Tibial nerve (tissue), 4 donors: ENCODE measurements at regions not wholly inside any gene's neighbourhood (a gene's known extent, or its start where the extent isn't known, plus 50 kb on each side); places are given as distances from the start of the nearest gene placed in this dataset.

Experiments
- DNase-seq, 2 donors: peaks; one replicate each; pipeline ENCODE4 v3.0.0-alpha.2; 2019; ENCODE audit warnings: low spot score in 2 of 2
- H3K27ac ChIP-seq, 4 donors: fragments of 200-600 bp; sonication (generic) in 3 of 4; one replicate each; pipeline ENCODE4 v1.5.1; 2017 to 2019; ENCODE audit warnings: mild to moderate bottlenecking in 1 of 4
- H3K27me3 ChIP-seq, 2 donors: fragments of 200-600 bp; sonication (generic) in 1 of 2; one replicate each; pipeline versions ENCODE4 v1.5.1 to v1.6.0; 2017 to 2019
- H3K36me3 ChIP-seq, 3 donors: fragments of 200-600 bp; sonication (generic); one replicate each; pipeline ENCODE4 v1.5.1; 2018 to 2019
- H3K4me1 ChIP-seq, 4 donors: fragments of 200-600 bp; sonication (generic) in 3 of 4; one replicate each; pipeline ENCODE4 v1.5.1; 2017 to 2019
- H3K4me3 ChIP-seq, 4 donors: fragments of 200-600 bp; sonication (generic) in 3 of 4; one replicate each; pipeline ENCODE4 v1.5.1; 2017 to 2019; ENCODE audit warnings: mild to moderate bottlenecking in 1 of 4, moderate library complexity in 1 of 4
- H3K9me3 ChIP-seq, 4 donors: fragments of 200-600 bp; sonication (generic) in 3 of 4; one replicate each; pipeline ENCODE4 v1.5.1; 2017 to 2019
- CTCF ChIP-seq, 5 experiments: fragments of 200-600 bp in 3 of 5; fragments of 450-650 bp in 2 of 5; sonication (generic) in 3 of 5; IDR thresholded peaks; one replicate each; pipeline ENCODE4 v1.5.1; 2016 to 2019; ENCODE audit warnings: antibody characterized with exemption in 5 of 5, mild to moderate bottlenecking in 3 of 5, moderate library complexity in 2 of 5
- EP300 ChIP-seq, 2 donors: sonication (generic); formaldehyde crosslinking; IDR thresholded peaks; one replicate each; pipeline ENCODE4 v1.6.1; 2017; ENCODE audit warnings: antibody characterized with exemption in 2 of 2, mild to moderate bottlenecking in 1 of 2
- POLR2A ChIP-seq, 2 donors: fragments of 450-650 bp; IDR thresholded peaks; one replicate each; pipeline ENCODE4 v1.6.1; 2017; ENCODE audit warnings: antibody characterized with exemption in 2 of 2, mild to moderate bottlenecking in 2 of 2, moderate library complexity in 2 of 2
- WGBS, 2 donors: methylation state at CpG; one replicate each; pipeline ENCODE4 v1.1.5; 2018; 5-methylcytosine and 5-hydroxymethylcytosine counted together

DNA sequence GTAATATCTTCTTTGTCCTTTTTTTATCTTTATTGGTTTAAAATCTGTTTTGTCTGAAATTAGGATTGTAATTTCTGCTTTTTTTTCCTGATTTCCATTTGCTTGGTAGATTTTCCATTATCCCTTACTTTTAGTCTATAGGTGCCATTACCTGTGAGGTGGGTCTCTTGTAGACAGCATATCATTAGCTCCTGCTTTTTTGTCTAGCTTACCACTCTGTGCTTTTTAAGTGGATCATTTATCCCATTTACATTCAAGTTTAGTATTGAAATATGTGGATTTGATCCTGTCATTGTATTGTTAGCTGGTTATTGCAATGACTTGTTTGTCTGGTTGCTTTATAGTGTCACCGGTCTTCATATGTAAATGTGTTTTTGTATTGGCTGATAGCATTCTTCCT, 958.6 kb upstream of the SLIT2 start:
- WGBS, 2 donors = 54 to 100% methylated on average over 1 of the region's 1 CpG
- H3K4me1 ChIP-seq = no peaks in the 10 kb centered on the region
- no peak overlapping the region for H3K4me3 ChIP-seq
- peaks cover 0 to 27% (median 7%) of the 10 kb centered on the region in 4 donors for H3K9me3 ChIP-seq
- TF ChIP-seq EP300 (IDR thresholded peaks at IDR 0.05) = no peak
- TF ChIP-seq POLR2A (IDR thresholded peaks at IDR 0.05) = no peak
- TF ChIP-seq CTCF (IDR thresholded peaks at IDR 0.05) = no peak
- DNase-seq = no peak
- H3K36me3 ChIP-seq = no peaks in the 10 kb centered on the region
- no peak overlapping the region for H3K27ac ChIP-seq
- no peaks in the 10 kb centered on the region for H3K27me3 ChIP-seq

- peaks cover 0 to 11% (median 0%) of the 10 kb centered on the region in 4 donors for H3K9me3 ChIP-seq
- H3K36me3 ChIP-seq = no peaks in the 10 kb centered on the region
- DNase-seq = no peak
- H3K27ac ChIP-seq = no peak overlapping the region
- H3K4me1 ChIP-seq = no peaks in the 10 kb centered on the region
- no peak for TF ChIP-seq CTCF (IDR thresholded peaks at IDR 0.05)
- TF ChIP-seq EP300 (IDR thresholded peaks at IDR 0.05) = no peak
- TF ChIP-seq POLR2A (IDR thresholded peaks at IDR 0.05) = no peak
- H3K27me3 ChIP-seq = no peaks in the 10 kb centered on the region
- WGBS, 2 donors = 91 to 96% methylated on average over 1 of the region's 1 CpG
- no peak overlapping the region for H3K4me3 ChIP-seq
Measured at GRCh38 chr4:19286924-19287323, 964.8 kb upstream of the SLIT2 start.

- Histone ChIP-seq H3K9me3 (peaks cover 0 to 19% (median 0%) of the 10 kb centered on the region in 4 donors), H3K27ac (no peak overlapping the region), H3K36me3 (no peaks in the 10 kb centered on the region), H3K4me3 (no peak overlapping the region), H3K27me3 (no peaks in the 10 kb centered on the region), H3K4me1 (no peaks in the 10 kb centered on the region)
- TF ChIP-seq CTCF (IDR thresholded peaks at IDR 0.05) (no peak), EP300 (IDR thresholded peaks at IDR 0.05) (no peak), POLR2A (IDR thresholded peaks at IDR 0.05) (no peak)
- no peak for DNase-seq
- 64 to 71% methylated on average over 3 of the region's 3 CpGs for WGBS, 2 donors
Measured at GRCh38 chr4:19285146-19285545, 966.6 kb upstream of the SLIT2 start.

DNA sequence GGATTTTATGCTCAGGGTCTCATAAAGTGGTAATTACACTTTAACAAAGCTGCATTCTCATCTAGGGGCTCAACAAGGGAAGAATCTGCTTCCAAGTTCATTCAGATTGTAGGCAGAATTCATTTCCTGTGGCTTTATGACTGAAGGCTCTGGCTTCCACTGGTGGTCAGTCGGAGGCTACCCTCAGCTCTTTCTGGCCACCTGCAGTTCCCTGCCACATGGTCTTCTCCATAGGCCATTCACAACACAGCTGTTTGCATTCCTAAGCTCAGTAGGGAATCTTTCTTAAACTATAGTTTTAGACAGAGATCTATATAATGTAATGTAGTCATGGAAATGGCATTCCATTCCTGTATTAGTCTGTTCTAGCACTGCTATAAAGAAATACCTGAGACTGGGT, 973.0 kb upstream of the SLIT2 start:
- Histone ChIP-seq H3K4me1 (no peaks in the 10 kb centered on the region), H3K4me3 (no peak overlapping the region), H3K27ac (no peak overlapping the region), H3K36me3 (no peaks in the 10 kb centered on the region), H3K27me3 (no peaks in the 10 kb centered on the region), H3K9me3 (peaks cover 0 to 19% (median 0%) of the 10 kb centered on the region in 4 donors)
- DNase-seq = no peak
- TF ChIP-seq EP300 (IDR thresholded peaks at IDR 0.05) = no peak
- no peak for TF ChIP-seq CTCF (IDR thresholded peaks at IDR 0.05)
- TF ChIP-seq POLR2A (IDR thresholded peaks at IDR 0.05) = no peak
- 50 to 59% methylated on average over 1 of the region's 1 CpG for WGBS, 2 donors

- WGBS, 2 donors = 37 to 49% methylated on average over 2 of the region's 2 CpGs
Measured at GRCh38 chr4:19266566-19266965, 985.1 kb upstream of the SLIT2 start.

More at GRCh38 chr4:19266566-19266965, 985.1 kb upstream of the SLIT2 start:
- TF ChIP-seq POLR2A (IDR thresholded peaks at IDR 0.05) (no peak), EP300 (IDR thresholded peaks at IDR 0.05) (no peak), CTCF (IDR thresholded peaks at IDR 0.05) (no peak)
- H3K4me3 ChIP-seq = no peak overlapping the region
- DNase-seq = no peak
- H3K27ac ChIP-seq = no peak overlapping the region
- H3K36me3 ChIP-seq = no peaks in the 10 kb centered on the region
- peaks cover 0 to 7% (median 0%) of the 10 kb centered on the region in 4 donors for H3K4me1 ChIP-seq
- H3K9me3 ChIP-seq = no peaks in the 10 kb centered on the region
- no peaks in the 10 kb centered on the region for H3K27me3 ChIP-seq
